Adipose tissue (tissue), 3 donors: ENCODE measurements at regions not wholly inside any gene's neighbourhood (a gene's known extent, or its start where the extent isn't known, plus 50 kb on each side); places are given as distances from the start of the nearest gene placed in this dataset.
"Not testable (repeated sequence)": the region's sequence is repeated elsewhere in the genome, so short reads cannot be mapped to it uniquely, and the experiment has no call there.

ENCODE experiments used
- H3K27ac ChIP-seq: one replicate; pipeline ENCODE4 v1.5.1; 2013; ENCODE audit warnings: low read depth, low read length
- WGBS, 3 donors: extraction: QIAGEN DNeasy Blood & Tissue Kit; methylation state at CpG; one replicate each; pipeline ENCODE4 v1.1.7; 2013; 5-methylcytosine and 5-hydroxymethylcytosine counted together
- donor health status: healthy with polysubstance abuse.
- donor health status: Bipolar disorder and iron deficiency.
- donor health status: healthy.

DNA sequence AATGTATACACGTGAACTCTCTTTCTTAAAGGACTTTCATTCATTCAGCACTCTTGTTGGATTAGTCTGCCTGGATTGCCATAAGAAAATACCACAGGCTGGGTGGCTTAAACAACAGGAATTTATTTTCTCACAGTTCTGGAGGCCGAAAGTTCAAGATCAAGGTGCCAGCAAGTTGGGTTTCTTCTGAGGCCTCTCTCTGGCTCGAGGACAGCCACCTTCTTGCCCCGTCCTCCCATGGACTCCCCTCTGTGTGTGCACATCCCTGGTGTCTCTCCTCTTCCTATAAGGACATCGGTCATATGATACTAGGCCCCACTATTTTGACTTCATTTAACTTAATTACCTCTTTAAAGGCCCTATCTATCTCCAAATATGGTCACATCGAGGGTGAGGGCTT lies 110.4 kb upstream of the BMPER start:
- no peak overlapping the region for H3K27ac ChIP-seq
- 88 to 94% (median 90%) methylated on average over 6 of the region's 6 CpGs for WGBS, 3 donors

DNA sequence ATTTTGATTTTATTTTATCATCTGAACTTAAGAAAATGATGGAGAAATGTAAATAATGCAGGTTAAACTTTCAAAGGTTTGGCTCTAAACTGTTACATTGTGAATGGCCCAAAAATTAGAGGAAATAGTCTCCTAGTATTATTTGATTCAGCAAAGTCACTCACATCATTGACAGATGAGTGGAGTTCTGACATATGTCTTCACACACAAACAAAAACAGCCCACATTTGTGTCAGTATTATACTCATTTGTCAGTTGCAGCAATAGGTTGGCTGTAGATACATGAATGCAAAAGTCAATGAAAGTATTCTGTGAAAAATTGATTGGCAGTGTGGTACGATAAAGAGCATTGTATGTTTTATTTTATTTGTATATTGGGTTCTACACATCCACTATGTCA lies 108.8 kb upstream of the BMPER start:
- no peak overlapping the region for H3K27ac ChIP-seq
- WGBS, 3 donors = 92 to 100% (median 96%) methylated on average over 1 of the region's 1 CpG

DNA sequence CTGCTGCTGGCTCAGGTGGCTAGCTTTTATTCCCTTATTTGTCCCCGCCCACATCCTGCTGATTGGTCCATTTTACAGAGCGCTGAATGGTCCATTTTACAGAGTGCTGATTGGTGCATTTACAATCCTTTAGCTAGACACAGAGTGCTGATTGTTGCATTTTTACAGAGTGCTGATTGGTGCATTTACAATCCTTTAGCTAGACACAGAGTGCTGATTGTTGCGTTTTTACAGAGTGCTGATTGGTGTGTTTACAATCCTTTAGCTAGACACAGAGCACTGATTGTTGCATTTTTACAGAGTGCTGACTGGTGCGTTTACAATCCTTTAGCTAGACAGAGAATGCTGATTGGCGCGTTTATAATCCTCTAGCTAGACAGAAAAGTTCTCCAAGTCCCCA lies 107.8 kb upstream of the BMPER start:
- 88 to 96% (median 94%) methylated on average over 6 of the region's 6 CpGs for WGBS, 3 donors
- H3K27ac ChIP-seq = not testable (repeated sequence)

DNA sequence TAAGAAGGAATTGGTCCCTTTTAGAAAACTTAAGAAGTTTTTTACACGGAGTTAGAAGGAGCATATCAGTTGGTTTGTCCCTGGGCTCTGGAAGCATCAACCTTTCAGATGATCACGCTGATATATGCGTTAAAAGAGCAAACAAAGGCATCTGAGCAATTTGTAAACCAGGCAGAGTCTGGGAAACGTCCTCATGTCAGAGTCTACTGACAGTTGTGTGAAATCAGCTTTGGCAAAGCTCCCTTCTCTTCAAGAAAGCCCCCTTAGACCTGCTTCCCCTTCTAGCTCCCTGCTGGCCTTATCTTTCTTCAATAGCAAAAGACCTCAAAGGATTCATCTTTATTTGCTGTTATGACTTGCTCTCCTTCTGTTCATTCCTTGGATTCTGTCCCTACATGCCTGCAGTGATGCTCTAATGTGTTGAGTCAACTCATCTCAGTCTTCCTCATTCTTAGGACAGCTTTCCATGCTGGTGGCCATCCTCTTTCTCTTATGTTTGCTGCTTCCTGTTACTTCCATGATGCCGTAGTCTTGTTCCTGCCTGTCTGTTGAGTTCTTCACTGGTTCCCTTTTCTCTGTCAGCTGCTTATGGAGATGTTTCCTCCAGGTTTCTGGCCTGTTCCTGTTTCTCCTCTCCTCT lies 106.5 kb upstream of the BMPER start:
- 57 to 70% (median 68%) methylated on average over 5 of the region's 5 CpGs for WGBS, 3 donors
- no peak overlapping the region for H3K27ac ChIP-seq

DNA sequence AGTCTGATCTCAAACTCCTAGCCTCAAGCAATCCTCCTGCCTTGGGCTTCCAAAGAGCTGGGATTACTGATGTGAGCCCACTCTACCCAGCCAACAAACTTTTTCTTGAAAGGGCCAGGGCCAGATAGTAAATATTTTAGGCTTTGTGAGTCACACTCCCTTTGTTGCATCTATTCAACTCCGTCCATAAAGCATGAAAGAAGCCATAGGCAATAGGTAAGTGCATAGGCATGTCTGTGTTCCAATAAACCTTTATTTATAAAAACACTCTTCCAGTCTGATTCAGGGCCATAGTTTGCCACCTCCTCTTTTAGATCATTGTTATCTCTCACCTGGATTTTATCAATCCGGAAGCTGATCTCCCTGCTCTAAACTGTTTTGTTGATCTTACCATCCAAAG lies 105.6 kb upstream of the BMPER start:
- WGBS, 3 donors = 73 to 95% (median 79%) methylated on average over 2 of the region's 2 CpGs
- no peak overlapping the region for H3K27ac ChIP-seq

DNA sequence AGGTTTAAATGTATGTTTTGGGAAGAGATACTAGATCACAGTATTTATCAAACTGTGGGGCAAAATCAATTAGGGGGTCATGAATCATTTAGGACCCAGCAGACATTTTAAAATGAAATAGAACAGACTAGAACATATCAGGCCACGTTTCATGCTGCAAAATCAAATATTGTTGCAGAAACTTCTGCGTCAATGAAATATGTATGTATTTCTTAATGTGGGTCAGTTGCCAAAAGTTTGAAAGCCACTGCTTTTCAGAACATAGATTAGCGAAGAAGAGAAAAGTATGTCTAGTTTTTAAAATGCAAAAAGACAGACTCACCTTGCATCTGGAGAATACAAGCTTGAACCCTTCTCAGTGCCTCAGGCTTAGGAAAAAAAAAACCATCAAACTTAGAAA lies 102.7 kb upstream of the BMPER start:
- no peak overlapping the region for H3K27ac ChIP-seq
- 76 to 81% (median 78%) methylated on average over 3 of the region's 3 CpGs for WGBS, 3 donors

DNA sequence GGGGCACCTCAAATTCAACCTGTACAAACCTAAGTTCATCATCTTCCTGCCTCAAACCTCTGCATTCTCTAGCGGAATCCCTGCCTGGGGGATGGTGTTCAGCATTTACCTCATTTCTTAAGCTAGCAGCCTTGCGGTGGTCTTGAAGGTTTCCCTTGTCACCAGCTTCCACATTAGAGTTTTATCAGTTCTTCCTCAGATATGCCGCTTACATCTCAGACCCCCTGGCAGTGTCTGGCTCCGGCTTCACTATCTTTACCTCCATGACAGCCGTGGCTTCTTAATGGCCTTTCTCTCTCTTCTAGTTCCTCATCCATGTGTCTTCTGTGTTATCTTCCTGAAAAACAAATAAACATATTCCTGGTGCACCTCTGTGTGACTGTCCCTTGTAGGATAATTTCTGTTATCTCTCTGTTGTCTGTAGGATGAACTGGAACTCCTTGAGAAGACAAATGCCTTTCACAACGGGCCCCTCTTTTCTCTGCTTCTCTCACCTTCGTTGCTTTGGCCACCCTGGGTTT lies 101.1 kb upstream of the BMPER start:
- H3K27ac ChIP-seq = no peak overlapping the region
- 71 to 90% (median 86%) methylated on average over 7 of the region's 7 CpGs for WGBS, 3 donors

DNA sequence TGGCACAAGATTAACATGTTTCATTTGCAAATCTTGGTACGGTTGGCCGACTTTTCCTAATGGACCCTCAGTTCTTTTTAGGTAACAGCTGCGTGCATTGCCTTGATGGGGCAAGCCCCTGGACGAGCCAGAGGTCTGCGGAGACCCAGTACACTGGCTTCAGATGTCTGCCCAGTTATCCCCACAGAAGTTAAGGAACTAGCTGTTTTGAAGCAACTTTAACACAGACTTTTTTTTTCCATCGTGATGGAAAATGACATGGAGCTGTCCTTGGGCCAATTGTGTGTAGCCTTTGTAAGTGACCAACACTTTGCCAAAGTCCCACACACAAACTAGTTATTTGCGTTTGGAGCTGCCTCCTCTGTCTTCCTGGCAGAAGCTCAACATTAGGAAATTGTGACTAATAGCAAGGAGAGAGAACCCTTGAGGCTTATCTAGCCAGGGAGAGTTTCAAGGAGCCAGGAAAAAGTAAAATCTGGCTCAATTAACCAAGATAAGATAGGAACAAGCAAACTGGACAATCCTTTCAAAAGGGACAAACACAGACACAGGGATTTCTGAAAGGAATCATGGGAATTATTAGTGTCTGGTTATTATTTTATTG lies 99.6 kb upstream of the BMPER start:
- H3K27ac ChIP-seq = no peak overlapping the region

DNA sequence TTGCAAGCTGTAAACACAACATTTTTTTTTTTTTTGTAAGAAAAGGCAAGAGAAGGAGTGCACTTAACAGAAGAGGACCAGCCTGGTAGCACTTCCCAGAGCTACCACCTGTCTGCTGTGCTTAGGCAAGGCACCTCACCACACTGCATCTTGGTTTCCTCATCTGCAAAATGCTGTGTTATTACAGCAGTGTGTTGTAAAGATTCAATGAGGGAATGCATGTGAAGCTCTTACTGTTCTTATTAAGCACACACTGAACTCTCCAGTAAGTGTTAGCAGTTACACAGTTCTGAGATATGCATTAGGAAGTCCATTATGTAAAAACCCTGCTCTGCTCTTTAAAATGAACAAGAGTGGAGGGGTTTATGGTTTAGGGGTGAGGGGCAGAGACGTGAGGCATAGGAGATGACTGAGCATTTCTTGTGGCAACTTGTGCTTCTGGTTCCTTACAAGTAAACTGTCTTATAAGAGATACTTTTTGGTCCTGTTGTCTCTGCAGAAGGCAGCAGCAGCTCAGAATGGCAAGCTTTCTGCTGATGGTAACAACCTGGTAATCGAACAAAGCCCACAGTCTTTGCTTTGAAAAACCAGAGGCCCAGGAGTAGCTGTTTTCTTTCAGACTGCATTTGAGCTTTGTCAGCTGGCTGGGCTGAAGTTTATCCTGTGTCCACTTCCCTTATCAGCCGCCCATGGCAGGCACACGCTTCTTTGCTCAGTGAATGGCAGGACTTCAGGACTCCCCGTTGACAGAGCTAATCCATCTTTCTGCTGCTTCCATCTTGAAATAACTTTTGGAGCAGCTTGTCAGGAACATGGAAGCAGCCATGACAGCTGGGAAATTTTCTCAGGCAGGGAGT lies 98.8 kb upstream of the BMPER start:
- H3K27ac ChIP-seq = no peak overlapping the region
- WGBS, 3 donors = 44 to 47% (median 45%) methylated on average over 5 of the region's 5 CpGs

More for the DNA sequence above, 99.6 kb upstream of the BMPER start:
- WGBS, 3 donors = 54 to 69% (median 63%) methylated on average over 7 of the region's 7 CpGs

DNA sequence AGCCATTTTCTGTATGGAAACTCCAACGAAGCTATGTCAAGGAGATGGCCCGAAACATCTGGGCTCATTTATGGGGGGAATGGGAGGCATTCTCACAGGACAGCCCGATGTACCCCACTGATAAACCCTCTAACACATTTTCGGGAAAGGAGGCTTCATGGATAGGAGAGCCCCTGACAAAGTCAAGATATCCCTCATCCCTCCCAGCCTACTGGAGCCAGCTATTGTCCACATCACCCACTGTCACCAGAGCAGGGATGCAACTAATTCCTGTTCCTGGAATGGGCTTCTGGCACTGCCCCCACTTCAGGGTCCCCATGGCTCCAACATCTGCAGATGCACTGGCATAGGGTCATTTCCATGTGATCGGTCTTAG lies 98.2 kb upstream of the BMPER start:
- no peak overlapping the region for H3K27ac ChIP-seq
- WGBS, 3 donors = 81 to 89% (median 84%) methylated on average over 5 of the region's 5 CpGs

DNA sequence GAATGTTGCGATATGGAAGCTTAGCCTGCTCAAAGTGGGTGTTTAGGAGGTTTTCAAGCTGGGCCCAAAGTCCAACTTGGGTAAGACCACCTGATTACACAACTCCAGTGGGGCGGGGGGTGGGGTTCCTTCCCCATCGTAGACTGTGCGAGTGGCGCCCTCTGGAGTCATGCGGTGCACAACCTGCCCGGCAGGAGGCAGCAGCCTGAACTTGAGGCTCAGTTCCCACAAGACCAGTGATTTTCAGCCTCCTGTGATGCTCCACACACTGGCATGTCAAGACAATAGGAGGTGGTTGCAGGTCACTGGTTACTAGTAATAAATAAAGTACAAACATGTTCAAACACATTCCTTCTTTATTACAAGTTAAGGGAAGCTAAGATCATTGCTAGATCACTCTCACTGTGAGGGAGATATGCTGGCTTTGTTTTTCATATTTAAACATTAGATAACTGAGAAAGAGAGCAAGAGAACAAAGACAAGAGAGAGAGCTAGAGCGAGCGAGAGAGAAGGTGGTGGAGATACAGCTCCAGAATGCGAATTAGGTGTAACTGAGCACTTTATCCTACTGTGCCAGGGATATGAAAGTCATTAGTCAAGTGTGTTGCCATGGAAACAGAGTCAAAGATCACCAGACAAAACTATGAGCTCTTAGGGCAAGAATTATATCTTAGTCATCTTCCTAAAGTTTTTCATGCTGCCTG lies 97.4 kb upstream of the BMPER start:
- no peak overlapping the region for H3K27ac ChIP-seq
- WGBS, 3 donors = 43 to 72% (median 71%) methylated on average over 10 of the region's 10 CpGs

DNA sequence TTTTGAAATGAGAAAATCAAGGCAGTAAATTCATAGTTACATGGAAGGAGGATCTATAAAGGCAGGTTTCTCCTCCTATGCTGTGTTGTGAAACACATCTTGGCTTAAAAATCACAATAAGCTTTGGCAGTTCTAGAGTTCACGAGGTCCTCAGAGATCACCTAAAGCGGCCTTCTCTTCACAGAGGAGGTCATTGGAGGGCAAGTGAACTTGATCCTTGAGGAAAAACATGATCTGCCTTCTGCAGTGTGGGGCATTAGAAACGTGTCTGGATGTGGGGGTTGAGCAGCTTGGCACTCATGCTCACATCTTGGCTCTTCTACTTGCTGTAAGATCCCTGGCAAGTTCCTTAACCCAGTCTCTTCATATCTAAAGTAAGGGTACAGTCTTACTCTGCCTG lies 96.1 kb upstream of the BMPER start:
- no peak overlapping the region for H3K27ac ChIP-seq
- 51 to 59% (median 58%) methylated on average over 3 of the region's 3 CpGs for WGBS, 3 donors

DNA sequence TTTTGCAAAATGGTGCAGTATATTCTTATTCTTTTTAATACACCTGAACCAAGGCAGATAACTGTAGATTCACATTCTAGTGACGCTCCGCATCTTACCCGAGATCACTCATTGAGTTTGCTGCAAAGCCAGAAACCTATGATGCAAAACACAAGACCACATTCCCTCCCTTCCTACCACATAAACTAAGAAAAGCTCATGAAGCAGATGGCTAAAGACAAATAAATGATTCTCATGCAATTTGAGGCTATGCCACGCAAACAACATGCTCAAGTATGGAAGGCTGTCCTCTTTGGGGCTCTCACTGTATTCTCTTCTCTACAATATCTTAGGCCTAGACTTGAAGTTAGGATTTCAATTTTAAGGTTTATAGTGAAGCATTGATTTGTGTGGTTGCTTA lies 95.0 kb upstream of the BMPER start:
- 95 to 98% (median 98%) methylated on average over 4 of the region's 4 CpGs for WGBS, 3 donors
- H3K27ac ChIP-seq = no peak overlapping the region

DNA sequence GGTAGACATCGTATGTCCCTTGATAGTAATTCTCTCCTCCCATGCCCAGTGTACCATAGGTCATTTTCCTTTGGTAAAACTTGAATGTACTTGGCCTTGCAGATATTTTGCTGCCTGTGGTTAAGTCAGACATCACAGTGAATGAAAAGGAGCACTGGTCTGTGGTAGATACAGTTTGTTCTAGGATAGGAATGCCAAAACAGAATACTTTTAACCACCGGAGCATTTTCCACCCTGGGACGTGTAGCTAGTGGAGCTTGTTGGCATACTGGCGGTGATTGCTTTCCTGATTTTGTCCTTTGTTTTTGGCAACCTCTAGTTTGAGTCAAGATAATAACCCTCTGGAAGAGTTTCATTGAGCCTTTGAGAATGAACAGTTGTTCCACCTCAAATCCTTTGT lies 92.0 kb upstream of the BMPER start:
- no peak overlapping the region for H3K27ac ChIP-seq
- 65 to 88% (median 72%) methylated on average over 4 of the region's 4 CpGs for WGBS, 3 donors

DNA sequence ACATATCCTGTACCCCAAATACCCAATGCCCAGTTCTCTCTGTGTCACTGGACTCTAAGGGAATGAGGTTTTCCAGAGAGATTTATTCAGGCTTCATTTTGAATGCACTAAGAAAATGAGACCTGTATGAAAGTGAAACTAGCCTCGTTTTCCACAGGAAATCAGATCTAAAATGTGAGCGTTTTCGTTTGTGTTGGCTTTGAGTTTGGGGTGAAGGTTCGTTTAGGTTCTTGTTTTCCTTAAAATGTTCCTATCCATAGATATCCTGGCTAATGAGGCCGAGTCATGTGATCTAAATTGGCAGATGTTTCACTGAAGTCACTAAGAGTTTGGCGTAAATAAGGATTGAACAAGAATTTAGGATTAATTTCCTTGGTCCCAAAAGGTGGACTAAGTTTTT lies 90.9 kb upstream of the BMPER start:
- 14 to 56% (median 27%) methylated on average over 6 of the region's 6 CpGs for WGBS, 3 donors
- no peak overlapping the region for H3K27ac ChIP-seq

DNA sequence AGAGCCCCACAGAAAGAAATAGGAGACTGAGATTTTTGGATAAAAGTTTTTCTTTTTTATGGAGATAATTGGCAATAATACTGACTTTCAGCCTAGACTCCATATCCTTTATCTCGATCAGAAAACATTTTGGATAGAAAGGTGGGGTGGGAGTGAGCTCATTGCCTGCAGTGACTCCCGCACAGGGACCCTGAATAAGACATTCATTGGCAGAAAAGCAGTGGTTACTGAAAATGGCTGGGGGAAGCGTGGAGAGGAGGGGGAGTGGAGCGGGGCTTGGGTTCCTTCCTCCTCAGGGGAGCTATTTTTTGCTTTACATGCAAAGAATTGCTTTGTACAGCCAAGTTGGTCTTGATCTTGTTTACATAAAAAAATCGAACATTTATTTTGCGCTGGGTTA lies 90.4 kb upstream of the BMPER start:
- no peak overlapping the region for H3K27ac ChIP-seq
- 21 to 33% (median 24%) methylated on average over 6 of the region's 6 CpGs for WGBS, 3 donors

DNA sequence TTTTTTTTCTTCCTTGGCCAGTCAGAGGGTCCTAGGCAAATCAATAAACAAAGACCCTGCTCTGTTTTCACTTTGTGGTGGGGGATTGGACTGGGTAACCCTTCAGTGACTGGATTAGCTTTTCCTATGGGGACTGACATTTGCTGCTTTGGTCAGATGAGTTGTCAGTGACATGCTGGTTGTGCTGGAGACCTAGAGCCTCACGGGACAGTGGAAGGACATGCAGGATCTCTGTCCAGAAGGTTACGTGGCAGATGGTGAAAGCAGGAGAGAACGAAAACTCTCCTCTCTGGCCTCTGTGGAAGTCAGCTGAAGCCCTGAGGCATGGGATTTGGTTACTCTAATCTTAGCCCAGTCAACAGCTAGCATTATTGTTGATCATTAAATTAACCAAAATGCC lies 90.0 kb upstream of the BMPER start:
- H3K27ac ChIP-seq = no peak overlapping the region
- WGBS, 3 donors = 52 to 60% (median 57%) methylated on average over 3 of the region's 3 CpGs

DNA sequence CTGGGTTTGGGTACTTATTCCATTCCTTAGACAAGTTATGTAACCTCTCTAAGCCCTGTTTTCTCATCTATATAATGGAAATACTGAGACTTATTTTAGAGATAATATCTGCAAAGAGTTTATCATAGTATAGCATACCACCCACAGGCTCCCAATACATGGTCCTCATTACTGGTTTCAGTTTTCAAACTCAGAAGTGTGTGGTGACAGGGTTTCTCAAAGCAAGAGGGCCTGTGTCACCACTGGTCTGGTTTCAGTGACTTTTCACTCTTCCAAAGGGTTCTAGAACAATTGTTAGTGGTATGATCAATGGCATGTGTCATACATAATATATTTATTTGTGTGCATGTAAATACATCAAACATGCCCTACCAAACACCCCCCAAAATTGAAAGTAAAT lies 89.2 kb upstream of the BMPER start:
- no peak overlapping the region for H3K27ac ChIP-seq

DNA sequence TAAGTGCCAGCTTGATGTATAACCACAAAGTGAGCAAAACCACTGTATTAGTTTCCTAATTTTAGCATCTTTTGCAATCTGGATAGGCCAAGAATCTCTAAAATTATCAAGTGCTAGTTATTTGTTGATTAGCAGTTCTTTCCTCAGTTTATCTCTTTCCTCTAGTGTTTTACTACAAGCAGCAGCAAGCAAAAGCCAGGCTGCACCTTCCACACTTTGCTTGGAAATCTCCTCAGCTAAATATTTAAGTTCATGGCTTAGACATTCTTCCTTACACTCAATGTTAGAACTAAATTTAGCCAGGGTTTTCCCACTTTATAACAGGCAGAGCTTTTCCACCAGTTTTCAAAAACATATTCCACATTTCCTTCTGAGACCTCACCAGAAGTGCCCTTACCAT lies 85.7 kb upstream of the BMPER start:
- H3K27ac ChIP-seq = no peak overlapping the region
